Karpas-422 (cell line): ENCODE measurements at regions not wholly inside any gene's neighbourhood (a gene's known extent, or its start where the extent isn't known, plus 50 kb on each side); places are given as distances from the start of the nearest gene placed in this dataset.

ENCODE experiments used
- DNase-seq: peaks from one replicate; pipeline ENCODE4 v3.0.0-alpha.2; 2015
- H2AFZ ChIP-seq: fragments of 200-600 bp; sonication (generic); 2 replicates; pipeline ENCODE4 v1.6.1; 2014; ENCODE audit warnings: antibody characterized with exemption, low read length, mixed read lengths
- H3K27ac ChIP-seq: fragments of 200-600 bp; sonication (generic); 2 replicates; pipeline ENCODE4 v1.5.1; 2014; ENCODE audit warnings: mild to moderate bottlenecking, low read length, moderate library complexity
- H3K27me3 ChIP-seq: fragments of 200-600 bp; sonication (generic); 2 replicates; pipeline ENCODE4 v1.6.1; 2014; ENCODE audit warnings: low read length, mixed read lengths
- H3K36me3 ChIP-seq: fragments of 200-600 bp; sonication (generic); 2 replicates; pipeline ENCODE4 v1.6.1; 2014; ENCODE audit warnings: low read length, mixed read lengths; ENCODE audit not compliant: insufficient read depth
- H3K4me1 ChIP-seq: fragments of 200-600 bp; sonication (generic); 2 replicates; pipeline ENCODE4 v1.6.1; 2014; ENCODE audit warnings: mild to moderate bottlenecking, low read length, mixed read lengths
- H3K4me2 ChIP-seq: fragments of 200-600 bp; sonication (generic); 2 replicates; pipeline ENCODE4 v1.6.1; 2014; ENCODE audit warnings: low read length, low read depth, mild to moderate bottlenecking; ENCODE audit not compliant: poor library complexity, severe bottlenecking
- H3K4me3 ChIP-seq: fragments of 200-600 bp; sonication (generic); 2 replicates; pipeline ENCODE4 v1.5.1; 2014; ENCODE audit warnings: mild to moderate bottlenecking, antibody characterized with exemption, low read length, mixed read lengths
- H3K79me2 ChIP-seq: fragments of 200-600 bp; sonication (generic); 2 replicates; pipeline ENCODE4 v1.6.1; 2014; ENCODE audit warnings: mild to moderate bottlenecking, low read length, mixed read lengths
- H3K9ac ChIP-seq: fragments of 200-600 bp; sonication (generic); 2 replicates; pipeline ENCODE4 v1.6.0; 2014; ENCODE audit warnings: low read length
- H3K9me2 ChIP-seq: fragments of 200-600 bp; sonication (generic), shearing (Covaris generic); replicated peaks from 2 replicates; pipeline ENCODE4 v1.6.0; 2014; ENCODE audit warnings: mild to moderate bottlenecking, low read length, moderate library complexity; ENCODE audit not compliant: insufficient read depth
- H3K9me3 ChIP-seq: fragments of 300-700, 200-600 bp; sonication (generic); 2 replicates; pipeline ENCODE4 v1.6.1; 2014; ENCODE audit warnings: low read length, mixed read lengths
- H4K20me1 ChIP-seq: fragments of 200-600 bp; sonication (generic); 2 replicates; pipeline ENCODE4 v1.6.1; 2014; ENCODE audit warnings: mild to moderate bottlenecking, antibody characterized with exemption, low read length, low read depth; ENCODE audit not compliant: insufficient read depth

DNA sequence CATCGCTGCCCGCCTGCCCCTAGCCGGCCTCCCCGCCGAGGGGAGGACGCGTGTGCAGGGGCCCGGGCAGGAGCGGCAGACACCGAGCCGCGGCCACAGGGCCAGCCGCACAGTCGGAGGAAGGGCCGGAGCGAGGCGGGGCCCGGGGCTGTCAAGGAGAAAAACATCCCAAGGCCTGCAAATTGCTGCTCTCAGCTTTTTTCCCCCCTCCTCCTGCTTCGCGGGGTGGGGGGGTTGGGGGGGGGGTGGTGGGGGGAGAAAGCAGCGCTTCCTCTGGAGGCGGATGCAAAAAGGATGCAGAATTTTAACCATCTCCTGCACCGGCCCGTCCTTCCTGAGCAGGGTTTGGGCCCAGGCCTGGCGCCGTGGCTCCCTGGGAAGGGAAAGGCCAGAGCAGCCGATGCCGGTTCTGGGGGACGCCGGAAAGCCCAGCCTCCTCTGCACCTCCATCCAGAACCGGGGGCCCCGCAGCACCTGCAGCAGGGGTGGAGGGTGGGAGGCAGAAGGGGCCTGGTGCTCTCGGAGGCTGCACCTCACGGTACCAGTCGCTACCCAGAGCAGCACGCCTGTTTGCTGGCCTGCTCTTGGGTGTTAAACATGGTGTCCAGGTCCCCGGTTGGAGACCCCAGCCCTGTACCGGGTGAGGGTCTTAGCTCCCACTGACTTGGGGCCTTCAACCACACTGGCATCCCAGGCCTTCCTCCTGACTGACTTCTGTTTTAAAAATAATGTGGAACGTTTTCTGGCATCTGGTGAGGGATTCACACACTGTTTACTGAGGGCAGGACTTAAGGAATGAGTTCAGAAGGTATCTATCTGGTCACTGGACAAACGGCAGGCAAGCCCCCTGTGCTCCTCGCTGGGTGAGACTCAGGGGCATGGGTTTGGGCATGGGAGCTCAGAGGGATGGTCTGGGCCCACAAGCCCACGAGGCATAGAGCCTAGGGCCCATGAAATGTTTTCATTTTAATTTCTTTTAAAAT lies 77.4 kb upstream of the WNT7B start:
- peaks cover 67% of the 10 kb centered on the region for H3K4me1 ChIP-seq
- peak overlapping the region; percentile 97 for H3K27ac ChIP-seq
- no peaks in the 10 kb centered on the region for H3K36me3 ChIP-seq
- DNase-seq: peak; percentile 89
- H3K9ac ChIP-seq: peak overlapping the region; percentile 98
- H3K9me2 ChIP-seq: no peaks in the 10 kb centered on the region
- no peaks in the 10 kb centered on the region for H3K27me3 ChIP-seq
- H3K4me2 ChIP-seq: peak overlapping the region; percentile 99
- H2AFZ ChIP-seq: 0 out of 2 replicates have a peak overlapping the region, but pooled peaks have one; percentile 25
- no peaks in the 10 kb centered on the region for H4K20me1 ChIP-seq
- peak overlapping the region; percentile 89 for H3K4me3 ChIP-seq
- no peaks in the 10 kb centered on the region for H3K9me3 ChIP-seq
- peaks cover 16% of the 10 kb centered on the region for H3K79me2 ChIP-seq

DNA sequence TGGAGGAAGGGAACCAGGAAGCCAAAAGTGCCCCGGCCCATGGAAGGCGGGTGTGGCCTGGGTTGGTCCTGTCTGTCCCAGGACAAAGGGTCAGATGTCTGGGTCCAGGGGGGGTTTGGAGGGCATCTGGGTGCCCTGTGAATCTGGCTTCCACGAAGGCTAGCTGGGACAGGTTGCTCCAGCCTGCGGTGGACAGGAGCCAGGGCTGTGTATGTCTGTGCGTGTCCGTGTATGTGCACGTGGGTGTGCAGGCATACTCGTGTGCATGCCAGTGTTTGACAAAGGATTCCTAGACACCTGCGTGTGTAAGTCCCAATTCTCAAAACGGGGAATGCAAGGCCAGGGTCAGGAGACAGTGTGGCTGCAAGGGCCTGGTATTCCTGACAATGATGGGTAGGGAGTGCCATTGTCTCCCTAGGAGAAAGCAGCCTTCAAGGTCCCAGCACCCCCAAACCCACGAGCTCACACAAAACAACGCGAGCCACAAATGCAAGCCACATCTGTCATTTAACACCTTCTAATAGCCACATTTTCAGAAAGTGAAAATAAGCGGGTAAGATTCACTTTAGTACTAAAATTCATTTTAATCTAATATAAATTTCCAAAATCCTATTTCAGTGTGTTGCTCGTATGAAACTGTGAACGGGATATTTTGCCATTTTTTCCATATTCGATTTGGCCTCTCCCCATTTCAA lies 78.4 kb upstream of the WNT7B start:
- Histone ChIP-seq H3K4me1 (peaks cover 67% of the 10 kb centered on the region), H3K36me3 (no peaks in the 10 kb centered on the region), H3K9me3 (no peaks in the 10 kb centered on the region), H3K27me3 (no peaks in the 10 kb centered on the region), H4K20me1 (no peaks in the 10 kb centered on the region), H2AFZ (no peak overlapping the region), H3K27ac (peak overlapping the region; percentile 97), H3K4me3 (peak overlapping the region; percentile 89), H3K4me2 (peak overlapping the region; percentile 99), H3K9me2 (no peaks in the 10 kb centered on the region), H3K79me2 (peaks cover 16% of the 10 kb centered on the region), H3K9ac (peak overlapping the region; percentile 98)
- DNase-seq: no peak

DNA sequence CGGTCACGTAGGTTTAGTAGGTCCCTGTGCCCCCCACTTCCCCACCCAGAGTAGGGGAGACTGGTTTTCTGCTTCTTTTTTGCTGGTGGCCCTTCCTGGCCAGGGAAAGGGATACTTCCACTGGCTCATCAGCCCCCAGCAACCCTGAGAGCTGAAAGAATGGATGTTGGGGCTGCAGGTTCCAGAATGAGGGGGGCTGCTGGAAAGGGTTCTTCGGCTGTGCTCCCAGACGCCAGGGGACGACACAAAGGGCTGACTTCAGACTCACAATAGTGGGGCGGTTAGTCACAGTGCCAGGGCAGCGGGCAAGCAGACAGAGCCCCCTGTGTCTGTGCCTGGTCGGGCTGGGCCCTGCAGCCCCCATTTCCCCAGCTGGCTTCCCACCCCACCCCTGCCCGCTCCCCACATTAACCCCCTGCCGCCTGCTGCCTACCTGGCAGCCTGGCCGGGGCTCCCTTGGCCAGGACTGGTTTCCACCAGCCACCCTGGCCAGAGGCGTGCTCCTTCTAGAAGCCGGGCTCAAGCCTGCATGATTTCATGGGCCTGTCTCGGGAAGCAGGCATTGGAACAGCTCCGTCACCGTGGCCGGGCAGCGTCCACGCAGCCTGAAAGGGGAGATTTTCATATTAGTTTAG lies 79.1 kb upstream of the WNT7B start:
- peaks cover 67% of the 10 kb centered on the region for H3K4me1 ChIP-seq
- no peak for DNase-seq
- H4K20me1 ChIP-seq: no peaks in the 10 kb centered on the region
- H3K27me3 ChIP-seq: no peaks in the 10 kb centered on the region
- peak overlapping the region; percentile 97 for H3K27ac ChIP-seq
- H3K9me3 ChIP-seq: no peaks in the 10 kb centered on the region
- peaks cover 16% of the 10 kb centered on the region for H3K79me2 ChIP-seq
- peak overlapping the region; percentile 99 for H3K4me2 ChIP-seq
- no peak overlapping the region for H3K4me3 ChIP-seq
- H2AFZ ChIP-seq: no peak overlapping the region
- no peaks in the 10 kb centered on the region for H3K9me2 ChIP-seq
- H3K36me3 ChIP-seq: no peaks in the 10 kb centered on the region
- peak overlapping the region; percentile 25; the same call in 1 of the 2 replicates for H3K9ac ChIP-seq

DNA sequence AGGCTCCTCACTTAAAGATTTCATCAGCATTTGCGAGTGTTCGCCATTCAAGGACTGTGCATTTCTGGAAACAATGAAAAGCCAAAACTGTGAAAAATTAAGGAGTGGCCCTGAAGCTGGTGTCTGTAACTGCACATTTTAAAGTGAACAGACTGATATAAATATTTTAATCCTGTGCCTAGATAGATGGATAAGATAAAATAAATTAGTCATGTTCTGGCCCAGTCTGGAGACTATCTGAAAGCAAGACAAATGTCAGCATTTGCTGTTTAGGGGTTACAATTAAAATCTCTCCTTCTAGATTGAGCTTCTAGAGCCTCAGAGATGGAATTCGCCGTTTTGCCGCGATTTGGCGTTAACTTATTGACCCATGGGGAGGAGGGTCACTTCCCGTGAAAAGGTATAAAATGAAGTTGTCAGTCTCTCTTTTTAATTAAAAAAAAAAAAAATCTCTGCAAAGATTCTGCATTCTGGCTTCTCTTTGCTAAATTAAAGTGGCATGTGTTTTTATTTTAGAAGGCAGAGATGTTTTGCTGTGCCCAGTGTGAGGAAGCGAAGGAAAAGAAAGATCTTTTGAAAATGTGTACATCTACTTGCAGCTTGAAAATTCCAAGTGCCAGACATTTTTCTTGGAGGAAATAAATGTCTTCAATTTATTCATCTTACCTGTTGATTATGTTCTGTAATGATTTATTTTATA lies 79.7 kb upstream of the WNT7B start:
- Histone ChIP-seq H3K9ac (peak overlapping the region; percentile 68), H2AFZ (no peak overlapping the region), H3K4me3 (peak overlapping the region; percentile 55; the same call in 1 of the 2 replicates), H3K27ac (peak overlapping the region; percentile 97), H3K9me3 (no peaks in the 10 kb centered on the region), H3K4me1 (peaks cover 67% of the 10 kb centered on the region), H3K36me3 (no peaks in the 10 kb centered on the region), H3K9me2 (no peaks in the 10 kb centered on the region), H3K79me2 (peaks cover 16% of the 10 kb centered on the region), H4K20me1 (no peaks in the 10 kb centered on the region), H3K4me2 (peak overlapping the region; percentile 65), H3K27me3 (no peaks in the 10 kb centered on the region)
- no peak for DNase-seq

DNA sequence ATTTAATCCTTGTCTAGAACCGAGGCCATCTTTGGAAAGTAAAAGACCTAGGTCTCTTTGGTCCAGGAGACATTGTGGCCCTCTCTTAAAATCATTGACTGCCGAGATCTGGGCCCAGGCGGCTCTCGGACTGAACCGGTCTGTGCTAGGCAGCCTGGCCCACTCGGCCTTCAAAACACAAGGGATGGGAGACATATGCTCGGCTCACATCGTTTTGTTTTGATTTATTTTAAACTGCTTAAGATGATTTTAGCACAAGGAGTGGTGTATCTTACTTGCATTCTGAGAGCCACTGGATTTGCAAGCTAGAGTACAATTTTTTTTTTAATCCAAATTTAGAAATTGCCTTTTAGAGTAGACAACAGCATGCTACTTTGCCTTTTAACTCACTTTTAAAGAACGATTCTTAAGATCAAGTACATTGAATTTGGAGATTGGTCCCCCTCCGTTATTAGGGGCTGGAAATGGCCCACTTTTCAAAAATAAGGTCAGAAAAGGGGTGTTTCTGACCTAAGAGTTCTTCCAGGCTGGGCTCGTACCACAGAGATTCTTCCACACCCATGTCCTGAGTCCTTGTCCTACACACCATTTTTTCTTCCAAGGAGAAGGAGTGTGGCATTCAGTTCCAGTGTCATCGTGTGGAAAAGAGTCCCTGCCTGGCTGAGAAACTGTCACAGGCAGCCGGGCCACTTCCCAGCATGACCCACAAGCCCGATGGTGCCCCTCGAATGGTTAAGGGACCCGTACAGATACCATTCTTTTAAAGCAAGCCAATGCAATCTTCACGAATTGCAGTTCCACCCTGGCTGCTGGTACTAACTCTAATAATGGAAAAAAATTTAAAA lies 80.5 kb upstream of the WNT7B start:
- no peaks in the 10 kb centered on the region for H3K9me3 ChIP-seq
- H3K79me2 ChIP-seq: peaks cover 16% of the 10 kb centered on the region
- no peaks in the 10 kb centered on the region for H3K36me3 ChIP-seq
- no peaks in the 10 kb centered on the region for H3K27me3 ChIP-seq
- no peak overlapping the region for H2AFZ ChIP-seq
- peaks cover 62% of the 10 kb centered on the region for H3K4me1 ChIP-seq
- peak overlapping the region; percentile 55 for H3K4me3 ChIP-seq
- peak overlapping the region; percentile 65 for H3K4me2 ChIP-seq
- peak; percentile 58 for DNase-seq
- H3K9ac ChIP-seq: peak overlapping the region; percentile 68
- peak overlapping the region; percentile 97 for H3K27ac ChIP-seq
- H4K20me1 ChIP-seq: no peaks in the 10 kb centered on the region
- H3K9me2 ChIP-seq: no peaks in the 10 kb centered on the region

DNA sequence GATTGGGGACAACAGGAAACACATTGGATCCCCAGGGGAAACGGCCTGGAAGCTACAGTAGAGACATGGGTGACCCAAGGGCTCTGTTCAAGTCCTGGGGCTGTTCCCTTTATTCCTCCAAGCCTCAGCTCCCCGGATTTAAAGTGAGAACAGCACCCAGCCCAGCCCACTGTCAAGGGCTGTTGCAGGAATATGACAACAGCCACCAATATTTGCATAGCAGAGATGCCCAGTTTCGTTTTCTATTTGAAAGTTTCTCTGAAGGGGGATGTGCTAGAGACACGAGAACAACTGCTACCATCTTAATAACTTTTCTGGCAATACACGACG lies 81.1 kb upstream of the WNT7B start:
- H3K9me3 ChIP-seq: no peaks in the 10 kb centered on the region
- DNase-seq: peak; percentile 92
- H3K36me3 ChIP-seq: no peaks in the 10 kb centered on the region
- no peaks in the 10 kb centered on the region for H4K20me1 ChIP-seq
- peak overlapping the region; percentile 65 for H3K4me2 ChIP-seq
- no peaks in the 10 kb centered on the region for H3K9me2 ChIP-seq
- H3K4me1 ChIP-seq: peaks cover 57% of the 10 kb centered on the region
- H3K79me2 ChIP-seq: peaks cover 16% of the 10 kb centered on the region
- H3K27ac ChIP-seq: peak overlapping the region; percentile 97
- peak overlapping the region; percentile 68 for H3K9ac ChIP-seq
- no peaks in the 10 kb centered on the region for H3K27me3 ChIP-seq
- peak overlapping the region; percentile 55 for H3K4me3 ChIP-seq
- H2AFZ ChIP-seq: no peak overlapping the region
